Breast epithelium (tissue), 4 donors: ENCODE measurements at regions not wholly inside any gene's neighbourhood (a gene's known extent, or its start where the extent isn't known, plus 50 kb on each side); places are given as distances from the start of the nearest gene placed in this dataset.

Experiments used
- DNase-seq, 2 donors: peaks; one replicate each; pipeline ENCODE4 v3.0.0-alpha.2; 2019; ENCODE audit warnings: low spot score in 2 of 2
- H3K27ac ChIP-seq, 2 donors: fragments of 200-600 bp; sonication (generic) in 1 of 2; one replicate each; pipeline ENCODE4 v1.5.1; 2016 to 2019; ENCODE audit warnings: mild to moderate bottlenecking in 1 of 2
- H3K27me3 ChIP-seq, 2 donors: fragments of 200-600 bp; sonication (generic) in 1 of 2; one replicate each; pipeline versions ENCODE4 v1.5.1 to v1.6.0; 2017 to 2019; ENCODE audit warnings: control low read depth in 1 of 2, mild to moderate bottlenecking in 1 of 2
- H3K36me3 ChIP-seq: fragments of 200-600 bp; one replicate; pipeline ENCODE4 v1.5.1; 2019
- H3K4me1 ChIP-seq, 2 donors: fragments of 200-600 bp; sonication (generic); one replicate each; pipeline ENCODE4 v1.5.1; 2016 to 2019; ENCODE audit warnings: control low read depth in 1 of 2
- H3K4me3 ChIP-seq, 3 donors: fragments of 200-600 bp; sonication (generic); 1 replicate in 2 of 3; 2 replicates in 1 of 3; pipeline ENCODE4 v1.5.1; 2016 to 2019; ENCODE audit warnings: mild to moderate bottlenecking in 3 of 3, moderate library complexity in 2 of 3
- H3K9me3 ChIP-seq, 2 donors: fragments of 200-600 bp; sonication (generic) in 1 of 2; one replicate each; pipeline ENCODE4 v1.5.1; 2016 to 2019; ENCODE audit warnings: control low read depth in 1 of 2
- CTCF ChIP-seq, 3 donors: fragments of 450-650 bp; IDR thresholded peaks; one replicate each; pipeline ENCODE4 v1.5.1; 2016 to 2017; ENCODE audit warnings: antibody characterized with exemption in 3 of 3, mild to moderate bottlenecking in 3 of 3, moderate library complexity in 3 of 3
- POLR2A ChIP-seq: fragments of 450-650 bp; IDR thresholded peaks from one replicate; pipeline ENCODE4 v1.6.1; 2016; ENCODE audit warnings: antibody characterized with exemption, mild to moderate bottlenecking, moderate library complexity
- POLR2AphosphoS5 ChIP-seq, 3 donors: sonication (generic); formaldehyde crosslinking; IDR thresholded peaks; one replicate each; pipeline ENCODE4 v1.6.1; 2017; ENCODE audit warnings: antibody characterized with exemption in 3 of 3
- intact Hi-C: fragments of 100-400 bp; cut with DNase I; formaldehyde crosslinking; loops from one replicate; pipeline ENCODE4 v1.15.1; 2023; ENCODE audit warnings: low total_unique reads

GRCh38 chr21:35530766-35531165 lies 481.7 kb upstream of the RUNX1 start:
- no peak overlapping the region for H3K27ac ChIP-seq
- DNase-seq: no peak

GRCh38 chr21:35529171-35529863 lies 480.2 kb upstream of the RUNX1 start:
- no peak for TF ChIP-seq CTCF (IDR thresholded peaks at IDR 0.05)
- no peak for TF ChIP-seq POLR2A
- no peak for TF ChIP-seq POLR2AphosphoS5 (IDR thresholded peaks at IDR 0.05)

More at GRCh38 chr21:35530766-35531165, 481.7 kb upstream of the RUNX1 start:
- TF ChIP-seq POLR2A (no peak), CTCF (IDR thresholded peaks at IDR 0.05) (no peak), POLR2AphosphoS5 (IDR thresholded peaks at IDR 0.05) (no peak)
- Histone ChIP-seq H3K9me3 (no peaks in the 10 kb centered on the region), H3K4me1 (no peaks in the 10 kb centered on the region), H3K36me3 (no peaks in the 10 kb centered on the region), H3K27me3 (no peaks in the 10 kb centered on the region), H3K4me3 (no peak overlapping the region)
- intact Hi-C loops: no loop called here

GRCh38 chr21:35528116-35529042 lies 479.3 kb upstream of the RUNX1 start:
- no peak for DNase-seq
- Histone ChIP-seq H3K4me1 (no peaks in the 10 kb centered on the region), H3K27me3 (no peaks in the 10 kb centered on the region), H3K4me3 (peak overlapping the region; percentile 17 to 60 (median 30)), H3K27ac (peak overlapping the region in 1 of 2 donors; percentile 34), H3K9me3 (no peaks in the 10 kb centered on the region), H3K36me3 (no peaks in the 10 kb centered on the region)
- intact Hi-C loops: no loop called here
- TF ChIP-seq POLR2A (no peak), POLR2AphosphoS5 (IDR thresholded peaks at IDR 0.05) (no peak), CTCF (IDR thresholded peaks at IDR 0.05) (no peak)

More at GRCh38 chr21:35529171-35529863, 480.2 kb upstream of the RUNX1 start:
- Histone ChIP-seq H3K4me3 (peak overlapping the region; percentile 17 to 60 (median 30)), H3K36me3 (no peaks in the 10 kb centered on the region), H3K9me3 (no peaks in the 10 kb centered on the region), H3K27ac (peak overlapping the region in 1 of 2 donors; percentile 34), H3K4me1 (no peaks in the 10 kb centered on the region), H3K27me3 (no peaks in the 10 kb centered on the region)
- no peak for DNase-seq
- intact Hi-C loops: no loop called here

GRCh38 chr21:35527358-35527757 lies 478.3 kb upstream of the RUNX1 start:
- no peaks in the 10 kb centered on the region for H3K36me3 ChIP-seq
- DNase-seq: no peak
- H3K27ac ChIP-seq: no peak overlapping the region
- no peak overlapping the region for H3K4me3 ChIP-seq
- intact Hi-C loops: no loop called here
- H3K9me3 ChIP-seq: no peaks in the 10 kb centered on the region
- no peak for TF ChIP-seq POLR2A
- TF ChIP-seq POLR2AphosphoS5 (IDR thresholded peaks at IDR 0.05): no peak
- TF ChIP-seq CTCF (IDR thresholded peaks at IDR 0.05): no peak
- no peaks in the 10 kb centered on the region for H3K4me1 ChIP-seq
- H3K27me3 ChIP-seq: no peaks in the 10 kb centered on the region

- Histone ChIP-seq H3K36me3 (no peaks in the 10 kb centered on the region), H3K27me3 (no peaks in the 10 kb centered on the region), H3K27ac (no peak overlapping the region), H3K4me3 (no peak overlapping the region), H3K9me3 (no peaks in the 10 kb centered on the region), H3K4me1 (no peaks in the 10 kb centered on the region)
- intact Hi-C loops: no loop called here
- no peak for TF ChIP-seq POLR2AphosphoS5 (IDR thresholded peaks at IDR 0.05)
- no peak for TF ChIP-seq CTCF (IDR thresholded peaks at IDR 0.05)
- no peak for TF ChIP-seq POLR2A
- no peak for DNase-seq
Measured at GRCh38 chr21:35525443-35525842, 476.3 kb upstream of the RUNX1 start.
